Endothelial cell of umbilical vein (primary cell): ENCODE measurements at regions not wholly inside any gene's neighbourhood (a gene's known extent, or its start where the extent isn't known, plus 50 kb on each side); places are given as distances from the start of the nearest gene placed in this dataset.

Source experiments
- BruUV-seq: library from RNA; stranded (reverse); fragments of 400-500 nt; replicated peaks from 2 replicates; lab custom pipeline; 2021; lab: Mats Ljungman, UMichigan
- CTCF ChIA-PET: fragments of 300-600, 350-600 bp; sonication (Branson Sonifier 250); formaldehyde crosslinking; loops from one replicate; lab custom pipeline; 2021; ENCODE audit warnings: antibody characterized with exemption, inconsistent platforms; lab: Charles Lee
- POLR2A ChIA-PET: fragments of 300-600, 350-600 bp; sonication (Branson Sonifier 250); formaldehyde crosslinking; loops from one replicate; lab custom pipeline; 2021; ENCODE audit warnings: antibody characterized with exemption, inconsistent platforms; lab: Charles Lee
- DNase-seq: peaks from one replicate; pipeline ENCODE4 v3.0.0-alpha.2; 2011; ENCODE audit warnings: low read depth, low spot score
- FAIRE-seq: peaks from 2 replicates; lab custom pipeline; 2011; peaks lifted over from hg19 to GRCh38; lab: Jason Lieb, UNC
- H2AFZ ChIP-seq: 2 replicates; pipeline ENCODE4 v1.6.0; 2012; ENCODE audit warnings: low read depth, low read length, control low read depth, inconsistent platforms
- H3K27ac ChIP-seq: 2 replicates; pipeline ENCODE4 v1.5.1; 2011; ENCODE audit warnings: low read depth, mild to moderate bottlenecking, control low read depth, low read length, moderate library complexity; ENCODE audit not compliant: insufficient read depth
- H3K27me3 ChIP-seq, 2 experiments: 2 replicates each; pipeline versions ENCODE4 v1.6.0 to v1.6.1; 2011; ENCODE audit warnings: low read length in 2 of 2, mixed read lengths in 1 of 2; ENCODE audit not compliant: control insufficient read depth in 2 of 2, insufficient read depth in 2 of 2
- H3K36me3 ChIP-seq, 2 experiments: 2 replicates in 1 of 2; 3 replicates in 1 of 2; pipeline ENCODE4 v1.5.1; 2011; ENCODE audit warnings: low read length in 2 of 2, mild to moderate bottlenecking in 1 of 2, moderate library complexity in 1 of 2; ENCODE audit not compliant: control insufficient read depth in 2 of 2, insufficient read depth in 2 of 2; ENCODE audit errors: extremely low read depth in 1 of 2
- H3K4me1 ChIP-seq: 3 replicates; pipeline ENCODE4 v1.5.1; 2011; ENCODE audit warnings: mild to moderate bottlenecking, low read length; ENCODE audit not compliant: control insufficient read depth, insufficient read depth; ENCODE audit errors: extremely low read depth
- H3K4me2 ChIP-seq: 2 replicates; pipeline ENCODE4 v1.6.1; 2011; ENCODE audit warnings: low read length, control low read depth, mixed read lengths; ENCODE audit not compliant: insufficient read depth
- H3K4me3 ChIP-seq, 3 experiments: fragments of 200-600 bp in 1 of 3; sonication (generic), shearing (Covaris generic) in 1 of 3; replicated peaks in 1 of 3; 2 replicates each; pipeline ENCODE4 v1.5.1; 2011 to 2016; ENCODE audit warnings: control low read depth in 3 of 3, low read length in 3 of 3, mild to moderate bottlenecking in 2 of 3, inconsistent platforms in 1 of 3, low read depth in 1 of 3, moderate library complexity in 1 of 3; ENCODE audit not compliant: insufficient read depth in 1 of 3
- H3K79me2 ChIP-seq: 2 replicates; pipeline ENCODE4 v1.6.0; 2012; ENCODE audit warnings: low read length, inconsistent platforms; ENCODE audit not compliant: control insufficient read depth, insufficient read depth
- H3K9ac ChIP-seq: replicated peaks from 2 replicates; pipeline ENCODE3; 2011; ENCODE audit warnings: low read length, control low read depth; ENCODE audit not compliant: insufficient read depth; ENCODE audit errors: extremely low read depth
- H3K9me1 ChIP-seq: replicated peaks from 3 replicates; pipeline ENCODE4 v1.6.0; 2011; ENCODE audit warnings: mild to moderate bottlenecking, low read length; ENCODE audit not compliant: control insufficient read depth, insufficient read depth; ENCODE audit errors: extremely low read depth
- H3K9me3 ChIP-seq: replicated peaks from 2 replicates; pipeline ENCODE4 v1.5.1; 2012; ENCODE audit warnings: low read length, inconsistent platforms; ENCODE audit not compliant: control insufficient read depth, insufficient read depth
- H4K20me1 ChIP-seq: replicated peaks from 2 replicates; pipeline ENCODE3; 2011; ENCODE audit warnings: mild to moderate bottlenecking, low read length; ENCODE audit not compliant: control insufficient read depth, insufficient read depth; ENCODE audit errors: extremely low read depth
- CTCF ChIP-seq, 2 donors: IDR thresholded peaks; 1 replicate in 1 of 2; 2 replicates in 1 of 2; pipeline ENCODE4 v1.5.1; 2011; ENCODE audit warnings: low read length in 2 of 2, mild to moderate bottlenecking in 2 of 2, moderate library complexity in 2 of 2, control low read depth in 1 of 2, inconsistent platforms in 1 of 2, low read depth in 1 of 2; ENCODE audit not compliant: insufficient read depth in 1 of 2; ENCODE audit errors: extremely low read depth in 1 of 2
- EZH2 ChIP-seq: IDR thresholded peaks from 2 replicates; pipeline ENCODE4 v1.6.1; 2012; ENCODE audit warnings: borderline replicate concordance, low read depth, mild to moderate bottlenecking, moderate library complexity, low read length, inconsistent platforms; ENCODE audit not compliant: severe bottlenecking
- FOS ChIP-seq: IDR thresholded peaks from 2 replicates; pipeline ENCODE4 v1.6.1; 2011; ENCODE audit warnings: mild to moderate bottlenecking, low read length, moderate library complexity, borderline replicate concordance; ENCODE audit not compliant: insufficient read depth
- GATA2 ChIP-seq: IDR thresholded peaks from 2 replicates; pipeline ENCODE4 v1.7.0; 2011; ENCODE audit warnings: low read depth, mild to moderate bottlenecking, moderate library complexity, mixed read lengths, low read length; ENCODE audit not compliant: insufficient read length, insufficient read depth
- JUN ChIP-seq: IDR thresholded peaks from 2 replicates; pipeline ENCODE4 v1.6.1; 2011; ENCODE audit warnings: borderline replicate concordance, low read depth; ENCODE audit not compliant: insufficient read length, insufficient read depth
- MAX ChIP-seq: IDR thresholded peaks from 2 replicates; pipeline ENCODE4 v1.6.1; 2011; ENCODE audit not compliant: insufficient read depth, insufficient read length
- MYC ChIP-seq: IDR thresholded peaks from one replicate; pipeline ENCODE4 v1.6.1; 2011; ENCODE audit warnings: mild to moderate bottlenecking, low read depth, low read length
- POLR2A ChIP-seq: IDR thresholded peaks from 2 replicates; pipeline ENCODE4 v1.6.1; 2012; ENCODE audit warnings: low read depth, mild to moderate bottlenecking, control low read depth, low read length
- POLR2AphosphoS5 ChIP-seq: IDR thresholded peaks from 2 replicates; pipeline ENCODE4 v1.6.1; 2012; ENCODE audit warnings: low read depth, mild to moderate bottlenecking, control low read depth, low read length, moderate library complexity; ENCODE audit not compliant: insufficient read depth
- dilution Hi-C: fragments of 300-500 bp; cut with MboI; formaldehyde crosslinking; loops from one replicate; pipeline ENCODE4 v1.15.0; 2019; ENCODE audit warnings: low sequenced_read_pairs; ENCODE audit not compliant: extremely low pct_ligation_motif_present
- intact Hi-C: fragments of 100-400 bp; cut with micrococcal nuclease; formaldehyde crosslinking; loops from one replicate; pipeline ENCODE4 v1.10.0; 2022

- no peaks in the 10 kb centered on the region for H3K27me3 ChIP-seq
- no peaks in the 10 kb centered on the region for H3K4me1 ChIP-seq
- no peaks in the 10 kb centered on the region for H3K79me2 ChIP-seq
- TF ChIP-seq GATA2 (no peak), JUN (no peak), MAX (no peak), MYC (no peak), POLR2A (no peak), EZH2 (no peak), CTCF (IDR thresholded peaks at IDR 0.05; ENCODE audit: extremely low read depth in 1 of 2, insufficient read depth in 1 of 2, low read depth in 1 of 2, low read length in 2 of 2) (no peak), FOS (no peak), POLR2AphosphoS5 (no peak)
- FAIRE-seq (no peak), DNase-seq (no peak)
- H4K20me1 ChIP-seq = no peaks in the 10 kb centered on the region
- H3K36me3 ChIP-seq = no peaks in the 10 kb centered on the region
- dilution Hi-C loops = no loop called here
- CTCF ChIA-PET = interaction anchor here (0.9 to 7.2 kb wide), 5 partner anchors 10 to 286 kb away, joined by 3 to 216 read pairs (median 6); partner anchors contain the start of gene ARRDC3
- no peak overlapping the region for H2AFZ ChIP-seq
- no peak overlapping the region for H3K4me2 ChIP-seq
- H3K4me3 ChIP-seq = no peak overlapping the region
- H3K9me3 ChIP-seq = no peaks in the 10 kb centered on the region
- no peak overlapping the region for H3K9ac ChIP-seq
- peaks cover 3% of the 10 kb centered on the region for H3K9me1 ChIP-seq
- H3K27ac ChIP-seq = no peak overlapping the region
- POLR2A ChIA-PET = no interaction called here
- intact Hi-C loops = loop anchor here (2.0 kb wide), 2 partner anchors 285 to 351 kb away; no protein-coding TSS in a partner anchor
- BruUV-seq = no TSS peak
These were observed 165.3 kb downstream of the ARRDC3 start for GRCh38 chr5:91217859-91218258.
